ENCODE measurements at regions not wholly inside any gene's neighbourhood (a gene's known extent, or its start where the extent isn't known, plus 50 kb on each side); places are given as distances from the start of the nearest gene placed in this dataset.

DNA sequence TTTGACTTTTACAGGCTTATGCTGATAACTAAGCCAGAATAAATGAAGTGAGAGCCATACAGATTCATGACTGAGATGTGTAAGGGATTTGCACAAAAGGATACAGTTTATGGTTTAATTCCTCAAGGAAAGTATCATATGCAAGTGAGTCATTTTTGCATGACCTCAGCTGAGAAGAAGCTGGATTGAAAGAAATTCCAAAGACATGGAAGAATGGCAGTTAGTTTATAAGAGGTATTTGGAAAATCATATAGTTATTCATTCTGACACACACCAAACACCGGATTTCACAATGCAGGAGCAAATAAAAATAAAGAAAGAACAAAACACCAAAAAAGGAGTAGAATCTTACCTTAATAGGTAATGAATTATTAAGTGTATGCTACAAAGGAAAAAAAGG, 83.2 kb upstream of the RND3 start:
- TF ChIP-seq, protein P1, sequence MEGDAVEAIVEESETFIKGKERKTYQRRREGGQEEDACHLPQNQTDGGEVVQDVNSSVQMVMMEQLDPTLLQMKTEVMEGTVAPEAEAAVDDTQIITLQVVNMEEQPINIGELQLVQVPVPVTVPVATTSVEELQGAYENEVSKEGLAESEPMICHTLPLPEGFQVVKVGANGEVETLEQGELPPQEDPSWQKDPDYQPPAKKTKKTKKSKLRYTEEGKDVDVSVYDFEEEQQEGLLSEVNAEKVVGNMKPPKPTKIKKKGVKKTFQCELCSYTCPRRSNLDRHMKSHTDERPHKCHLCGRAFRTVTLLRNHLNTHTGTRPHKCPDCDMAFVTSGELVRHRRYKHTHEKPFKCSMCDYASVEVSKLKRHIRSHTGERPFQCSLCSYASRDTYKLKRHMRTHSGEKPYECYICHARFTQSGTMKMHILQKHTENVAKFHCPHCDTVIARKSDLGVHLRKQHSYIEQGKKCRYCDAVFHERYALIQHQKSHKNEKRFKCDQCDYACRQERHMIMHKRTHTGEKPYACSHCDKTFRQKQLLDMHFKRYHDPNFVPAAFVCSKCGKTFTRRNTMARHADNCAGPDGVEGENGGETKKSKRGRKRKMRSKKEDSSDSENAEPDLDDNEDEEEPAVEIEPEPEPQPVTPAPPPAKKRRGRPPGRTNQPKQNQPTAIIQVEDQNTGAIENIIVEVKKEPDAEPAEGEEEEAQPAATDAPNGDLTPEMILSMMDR (IDR thresholded peaks at IDR 0.05) = no peak
- TF ChIP-seq POLR2A (IDR thresholded peaks at IDR 0.05) = no peak
- WGBS, 2 donors = 80 to 84% methylated on average over 1 of the region's 1 CpG
- no peak overlapping the region for H3K4me3 ChIP-seq (ENCODE audit: low read depth, poor library complexity, severe bottlenecking)
- intact Hi-C loops (cut with DNase I; ENCODE audit: low total_unique reads) = no loop called here
- DNase-seq (ENCODE audit: low spot score in 2 of 2) = no peak

DNA sequence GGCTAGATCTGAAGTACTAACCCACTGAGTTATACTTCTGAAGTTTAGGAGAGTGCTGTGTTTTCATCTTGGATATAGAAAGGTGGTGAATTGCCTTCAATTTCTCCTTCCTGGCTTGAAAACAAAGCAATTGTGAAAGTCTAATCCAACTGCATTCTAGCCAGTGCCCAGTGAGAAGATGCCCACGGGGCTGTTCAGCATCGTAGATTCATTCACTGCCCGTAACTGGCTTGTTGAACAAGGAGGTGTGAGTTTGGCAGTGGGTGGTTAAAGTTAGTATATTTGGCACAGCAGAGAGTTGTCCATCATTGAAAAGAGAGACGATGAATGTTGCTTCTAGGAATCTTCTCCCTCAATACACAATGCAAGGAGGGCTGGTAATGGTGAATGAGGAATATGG, 82.3 kb upstream of the RND3 start:
- intact Hi-C loops (cut with DNase I; ENCODE audit: low total_unique reads) = no loop called here
- TF ChIP-seq, protein P1 (IDR thresholded peaks at IDR 0.05) = no peak
- no peak for TF ChIP-seq POLR2A (IDR thresholded peaks at IDR 0.05)
- 66 to 79% methylated on average over 4 of the region's 4 CpGs for WGBS, 2 donors
- H3K4me3 ChIP-seq (ENCODE audit: low read depth, poor library complexity, severe bottlenecking) = no peak overlapping the region
- no peak for DNase-seq (ENCODE audit: low spot score in 2 of 2)

DNA sequence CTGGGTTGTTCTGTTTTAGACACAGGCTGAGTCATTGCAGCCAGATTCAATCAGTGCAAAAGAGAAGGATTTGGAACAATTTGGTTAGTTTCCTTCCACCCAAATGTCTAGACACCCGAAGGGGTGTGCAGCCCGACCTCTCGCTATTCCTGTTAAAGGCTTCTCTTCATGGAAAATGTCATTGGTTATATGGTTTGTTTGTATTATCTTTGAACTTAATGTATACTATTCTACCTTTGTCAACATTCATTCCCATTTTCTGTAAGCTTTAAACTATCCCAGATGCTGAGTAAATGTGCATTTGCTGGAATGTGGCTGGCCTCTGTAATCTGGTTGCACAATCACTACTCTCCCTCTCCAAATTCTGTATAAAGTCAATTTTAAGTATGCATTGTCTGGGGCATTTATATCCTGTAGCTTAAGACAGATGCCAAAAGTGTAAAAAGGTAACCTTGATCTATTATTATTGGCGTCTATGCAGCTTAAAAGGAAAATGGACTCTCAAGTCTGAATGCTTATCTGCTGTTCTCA, 80.4 kb upstream of the RND3 start:
- 69 to 79% methylated on average over 4 of the region's 4 CpGs for WGBS, 2 donors
- TF ChIP-seq, protein P1 (IDR thresholded peaks at IDR 0.05) = no peak
- TF ChIP-seq POLR2A (IDR thresholded peaks at IDR 0.05) = no peak
- no peak for DNase-seq (ENCODE audit: low spot score in 2 of 2)
- intact Hi-C loops (cut with DNase I; ENCODE audit: low total_unique reads) = no loop called here
- no peak overlapping the region for H3K4me3 ChIP-seq (ENCODE audit: low read depth, poor library complexity, severe bottlenecking)

DNA sequence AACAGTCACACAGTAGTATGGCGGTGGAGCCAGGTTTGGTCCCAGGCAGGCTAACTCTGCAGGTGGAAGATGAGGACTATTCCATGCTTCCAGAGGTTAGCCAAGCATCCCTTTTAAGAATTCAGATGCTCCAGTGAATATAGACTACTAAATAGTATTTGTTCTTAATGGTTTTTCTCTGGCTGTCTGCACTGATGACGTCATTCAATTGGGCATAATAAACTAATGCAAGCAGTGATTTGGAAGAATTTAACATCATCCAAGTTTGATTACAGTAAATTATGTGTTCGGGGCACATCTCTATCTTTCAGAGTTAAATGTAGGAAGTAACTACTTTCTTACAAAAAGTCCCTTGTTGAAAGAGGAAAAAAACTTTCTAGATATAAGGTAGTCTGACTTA, 78.8 kb upstream of the RND3 start:
- TF ChIP-seq POLR2A (IDR thresholded peaks at IDR 0.05) = no peak
- TF ChIP-seq, protein P1 (IDR thresholded peaks at IDR 0.05) = no peak
- intact Hi-C loops (cut with DNase I; ENCODE audit: low total_unique reads) = no loop called here
- DNase-seq (ENCODE audit: low spot score in 2 of 2) = no peak
- 61 to 63% methylated on average over 3 of the region's 3 CpGs for WGBS, 2 donors
- no peak overlapping the region for H3K4me3 ChIP-seq (ENCODE audit: low read depth, poor library complexity, severe bottlenecking)

DNA sequence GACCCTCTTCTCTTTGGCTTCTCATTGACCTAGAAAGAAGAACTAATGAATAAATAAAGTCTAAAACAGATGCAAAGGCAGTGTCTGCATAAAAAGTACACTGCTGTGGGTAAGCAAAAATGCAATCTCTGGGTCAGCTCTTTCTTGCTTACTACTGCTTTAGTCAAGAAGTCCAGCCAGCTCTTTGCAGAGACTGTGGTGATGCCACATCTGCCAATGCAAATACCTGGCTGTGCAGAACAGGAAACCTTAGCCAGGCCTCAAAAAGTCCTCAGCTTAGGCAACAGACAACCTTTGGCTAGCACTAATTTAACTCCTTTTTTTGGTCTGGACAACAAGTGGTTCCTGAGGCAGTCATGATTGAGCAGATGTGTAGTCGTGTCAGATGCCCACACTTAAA, 73.6 kb upstream of the RND3 start:
- TF ChIP-seq POLR2A (IDR thresholded peaks at IDR 0.05) = no peak
- TF ChIP-seq, protein P1 (IDR thresholded peaks at IDR 0.05) = no peak
- H3K4me3 ChIP-seq (ENCODE audit: low read depth, poor library complexity, severe bottlenecking) = no peak overlapping the region
- no peak for DNase-seq (ENCODE audit: low spot score in 2 of 2)
- WGBS, 2 donors = 65 to 79% methylated on average over 1 of the region's 1 CpG
- intact Hi-C loops (cut with DNase I; ENCODE audit: low total_unique reads) = no loop called here

DNA sequence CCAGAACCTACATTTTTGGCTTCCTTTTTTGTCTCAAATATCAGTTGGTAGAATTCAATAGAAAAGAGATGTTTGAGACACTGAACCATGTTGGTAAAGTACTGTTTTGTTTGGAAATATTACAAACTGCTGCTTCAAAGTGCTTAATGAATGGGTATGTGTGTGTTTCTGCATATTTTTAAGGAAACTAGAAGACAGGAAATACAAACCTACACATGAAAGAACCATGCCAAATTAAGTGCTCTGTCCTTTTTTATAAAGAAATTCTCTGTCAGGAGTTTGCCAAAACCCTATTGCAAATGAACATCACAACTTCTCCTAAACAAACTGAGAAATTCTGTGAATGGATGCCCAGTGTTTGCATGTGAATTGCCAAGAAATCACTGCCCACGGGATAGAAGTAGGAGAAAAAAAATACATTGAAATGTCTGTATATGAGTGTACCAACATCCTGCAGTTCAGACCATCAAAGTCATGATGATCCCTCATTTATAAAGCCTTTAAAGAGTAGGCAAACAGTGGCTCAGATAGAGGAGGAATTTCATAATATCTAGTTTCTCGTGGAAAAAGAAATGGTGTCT, 69.6 kb upstream of the RND3 start:
- TF ChIP-seq, protein P1 (IDR thresholded peaks at IDR 0.05) = no peak
- no peak for TF ChIP-seq POLR2A (IDR thresholded peaks at IDR 0.05)
- intact Hi-C loops (cut with DNase I; ENCODE audit: low total_unique reads) = no loop called here
- 50 to 61% methylated on average over 2 of the region's 2 CpGs for WGBS, 2 donors
- H3K4me3 ChIP-seq (ENCODE audit: low read depth, poor library complexity, severe bottlenecking) = no peak overlapping the region
- DNase-seq (ENCODE audit: low spot score in 2 of 2) = no peak
